NCI-H1694 treated with DMSO at 0.1 percent for 48 hours (cell line): ENCODE measurements at regions not wholly inside any gene's neighbourhood (a gene's known extent, or its start where the extent isn't known, plus 50 kb on each side); places are given as distances from the start of the nearest gene placed in this dataset.
"Not testable (repeated sequence)": the region's sequence is repeated elsewhere in the genome, so short reads cannot be mapped to it uniquely, and the experiment has no call there.

ENCODE experiments used
- DNase-seq: peaks from one replicate; lab custom pipeline; 2025; lab: John Stamatoyannopoulos, UW

- DNase-seq, result no peak
Measured at GRCh38 chr6:21847711-21848480, 254.3 kb downstream of the SOX4 start.

- no peak for DNase-seq
Measured at GRCh38 chr6:21850691-21851090, 257.1 kb downstream of the SOX4 start.

GRCh38 chr6:21855811-21856455 lies 262.4 kb downstream of the SOX4 start:
- DNase-seq, result no peak

- DNase-seq, result no peak
Measured at GRCh38 chr6:21856456-21856825, 262.9 kb downstream of the SOX4 start.

GRCh38 chr6:21856844-21857243 lies 263.3 kb downstream of the SOX4 start:
- DNase-seq, result no peak

- DNase-seq, result no peak
Measured at GRCh38 chr6:21858076-21858475, 264.5 kb downstream of the SOX4 start.

GRCh38 chr6:21859193-21859735 lies 265.7 kb downstream of the SOX4 start:
- DNase-seq, result no peak

GRCh38 chr6:21861942-21862341 lies 268.4 kb downstream of the SOX4 start:
- DNase-seq, result no peak

GRCh38 chr6:21864206-21864605 lies 270.7 kb downstream of the SOX4 start:
- DNase-seq, result no peak

GRCh38 chr6:21868226-21868625 lies 274.7 kb downstream of the SOX4 start:
- DNase-seq, result no peak

GRCh38 chr6:21869085-21869771 lies 275.7 kb downstream of the SOX4 start:
- no peak for DNase-seq

GRCh38 chr6:21870076-21870730 lies 276.7 kb downstream of the SOX4 start:
- DNase-seq, result no peak

GRCh38 chr6:21871831-21872230 lies 278.3 kb downstream of the SOX4 start:
- DNase-seq, result no peak

- no peak for DNase-seq
Measured at GRCh38 chr6:21872749-21873148, 279.2 kb downstream of the SOX4 start.

GRCh38 chr6:21873562-21873961 lies 280.0 kb downstream of the SOX4 start:
- no peak for DNase-seq

- no peak for DNase-seq
Measured at GRCh38 chr6:21874372-21874771, 280.8 kb downstream of the SOX4 start.

- not testable (repeated sequence) for DNase-seq
Measured at GRCh38 chr6:21877037-21877436, 283.5 kb downstream of the SOX4 start.

- not testable (repeated sequence) for DNase-seq
Measured at GRCh38 chr6:21880249-21880648, 286.7 kb downstream of the SOX4 start.

GRCh38 chr6:21881969-21882465 lies 288.5 kb downstream of the SOX4 start:
- no peak for DNase-seq

- no peak for DNase-seq
Measured at GRCh38 chr6:21883595-21884328, 290.2 kb downstream of the SOX4 start.

GRCh38 chr6:21885111-21885510 lies 291.6 kb downstream of the SOX4 start:
- no peak for DNase-seq
